ENCODE measurements at regions not wholly inside any gene's neighbourhood (a gene's known extent, or its start where the extent isn't known, plus 50 kb on each side); places are given as distances from the start of the nearest gene placed in this dataset.

DNA sequence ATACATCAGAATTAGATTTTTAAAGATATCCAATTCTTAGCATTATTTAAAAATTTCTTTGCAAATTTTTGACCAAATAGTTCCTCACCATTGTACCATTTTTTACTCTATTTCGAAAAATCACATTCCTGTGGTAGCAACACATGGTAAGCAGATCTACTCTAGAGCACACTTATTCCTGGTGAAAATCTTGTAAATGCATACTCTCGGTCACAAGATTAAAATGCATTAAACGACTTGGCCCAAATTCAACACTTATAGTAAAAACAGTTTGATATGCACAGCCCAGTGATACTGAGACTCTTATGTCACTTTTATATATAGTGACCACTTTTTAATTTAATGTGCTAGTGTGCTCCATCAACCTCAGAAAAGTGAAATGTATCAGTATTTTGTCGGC lies 208.8 kb upstream of the TARS1 start:
- peaks cover 5% of the 10 kb centered on the region for H3F3A ChIP-seq (ENCODE audit: insufficient read depth, low read length)
- H4K20me1 ChIP-seq (ENCODE audit: insufficient read depth, low read length): no peaks in the 10 kb centered on the region
- H3K27ac ChIP-seq (ENCODE audit: low read length): no peak overlapping the region
- no peak for DNase-seq
- no peak overlapping the region for H3K9ac ChIP-seq (ENCODE audit: low read length)
- no peak overlapping the region for H3K4me2 ChIP-seq (ENCODE audit: low read depth, low read length)
- TF ChIP-seq EZH2phosphoT487 (IDR thresholded peaks at IDR 0.05; ENCODE audit: low read length) (no peak), EZH2 (optimal IDR thresholded peaks at IDR 0.05; ENCODE audit: low read depth, low read length) (no peak), CTCF (IDR thresholded peaks at IDR 0.05; ENCODE audit: low read length) (no peak)
- H3K79me2 ChIP-seq (ENCODE audit: low read length): no peaks in the 10 kb centered on the region
- no peaks in the 10 kb centered on the region for H3K9me2 ChIP-seq (replicated peaks; ENCODE audit: insufficient read depth, low read length)
- no peaks in the 10 kb centered on the region for H3K9me3 ChIP-seq (replicated peaks; ENCODE audit: insufficient read depth, low read length)
- H3K4me1 ChIP-seq (ENCODE audit: low read length): peaks cover 21% of the 10 kb centered on the region
- H3K27me3 ChIP-seq (replicated peaks; ENCODE audit: insufficient read depth, low read length): no peaks in the 10 kb centered on the region
- H3K36me3 ChIP-seq (replicated peaks; ENCODE audit: insufficient read depth, low read length): no peaks in the 10 kb centered on the region
- H2AFZ ChIP-seq (ENCODE audit: low read length): no peak overlapping the region
- H3K4me3 ChIP-seq (ENCODE audit: low read length): no peak overlapping the region

DNA sequence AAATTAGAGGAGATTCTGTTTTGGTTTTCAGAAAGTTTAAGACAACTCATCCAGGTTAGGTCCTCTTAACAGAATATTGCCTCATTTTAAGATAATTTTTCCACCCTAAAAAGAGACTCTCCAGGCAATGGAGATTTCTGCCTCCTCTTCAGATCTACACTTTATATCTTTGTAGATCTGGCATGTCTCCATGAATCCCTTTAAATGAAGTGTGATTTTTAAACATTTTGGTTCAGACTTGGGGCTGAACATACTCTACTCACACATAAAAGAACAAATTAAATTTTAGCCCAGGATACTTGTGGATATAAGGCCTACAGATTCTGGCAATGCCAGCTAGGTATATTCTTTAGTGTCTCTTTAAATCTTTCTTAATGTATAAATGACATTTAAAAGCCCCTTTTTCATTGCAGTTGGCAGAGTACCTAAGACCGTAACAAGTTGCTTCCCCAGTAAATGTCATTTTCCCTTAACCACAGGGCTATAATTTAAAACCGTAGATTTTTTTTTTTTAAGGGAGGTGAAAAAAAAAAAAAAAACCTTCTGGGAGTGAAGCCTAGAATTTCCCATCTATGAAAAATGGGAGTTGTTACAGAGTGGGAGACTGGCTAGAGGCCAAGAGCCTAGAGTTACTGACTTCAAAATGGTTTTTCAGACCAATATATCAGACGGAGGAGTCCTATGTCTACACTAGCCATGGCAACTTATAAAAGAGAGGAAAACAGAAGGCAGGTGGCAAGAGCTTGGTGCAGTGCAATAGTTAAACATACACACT lies 207.8 kb upstream of the TARS1 start:
- Histone ChIP-seq H3K79me2 (ENCODE audit: low read length) (no peaks in the 10 kb centered on the region), H3K27ac (ENCODE audit: low read length) (no peak overlapping the region), H3K9me3 (replicated peaks; ENCODE audit: insufficient read depth, low read length) (no peaks in the 10 kb centered on the region), H3K4me1 (ENCODE audit: low read length) (peaks cover 31% of the 10 kb centered on the region), H4K20me1 (ENCODE audit: insufficient read depth, low read length) (no peaks in the 10 kb centered on the region), H3K27me3 (replicated peaks; ENCODE audit: insufficient read depth, low read length) (no peaks in the 10 kb centered on the region), H3K36me3 (replicated peaks; ENCODE audit: insufficient read depth, low read length) (no peaks in the 10 kb centered on the region), H3F3A (ENCODE audit: insufficient read depth, low read length) (peaks cover 5% of the 10 kb centered on the region), H3K4me3 (ENCODE audit: low read length) (no peak overlapping the region), H2AFZ (ENCODE audit: low read length) (no peak overlapping the region), H3K9me2 (replicated peaks; ENCODE audit: insufficient read depth, low read length) (no peaks in the 10 kb centered on the region), H3K4me2 (ENCODE audit: low read depth, low read length) (no peak overlapping the region), H3K9ac (ENCODE audit: low read length) (no peak overlapping the region)
- TF ChIP-seq CTCF (IDR thresholded peaks at IDR 0.05; ENCODE audit: low read length) (no peak), EZH2phosphoT487 (IDR thresholded peaks at IDR 0.05; ENCODE audit: low read length) (no peak), EZH2 (optimal IDR thresholded peaks at IDR 0.05; ENCODE audit: low read depth, low read length) (no peak)
- DNase-seq: no peak

- Histone ChIP-seq H3K9me2 (replicated peaks; ENCODE audit: insufficient read depth, low read length) (no peaks in the 10 kb centered on the region), H3K79me2 (ENCODE audit: low read length) (no peaks in the 10 kb centered on the region), H3K4me3 (ENCODE audit: low read length) (no peak overlapping the region), H3F3A (ENCODE audit: insufficient read depth, low read length) (peaks cover 21% of the 10 kb centered on the region), H3K36me3 (replicated peaks; ENCODE audit: insufficient read depth, low read length) (no peaks in the 10 kb centered on the region), H3K9me3 (replicated peaks; ENCODE audit: insufficient read depth, low read length) (no peaks in the 10 kb centered on the region), H3K9ac (ENCODE audit: low read length) (no peak overlapping the region), H4K20me1 (ENCODE audit: insufficient read depth, low read length) (no peaks in the 10 kb centered on the region), H3K27ac (ENCODE audit: low read length) (peak overlapping the region; percentile 50; the same call in 1 of the 2 replicates), H3K27me3 (replicated peaks; ENCODE audit: insufficient read depth, low read length) (no peaks in the 10 kb centered on the region), H3K4me1 (ENCODE audit: low read length) (peaks cover 51% of the 10 kb centered on the region), H3K4me2 (ENCODE audit: low read depth, low read length) (peak overlapping the region; percentile 66; the same call in 1 of the 2 replicates), H2AFZ (ENCODE audit: low read length) (no peak overlapping the region)
- TF ChIP-seq EZH2phosphoT487 (IDR thresholded peaks at IDR 0.05; ENCODE audit: low read length) (no peak), CTCF (IDR thresholded peaks at IDR 0.05; ENCODE audit: low read length) (no peak), EZH2 (optimal IDR thresholded peaks at IDR 0.05; ENCODE audit: low read depth, low read length) (no peak)
- no peak for DNase-seq
Observed at GRCh38 chr5:33235304-33235703, 205.5 kb upstream of the TARS1 start.
